Inferior parietal cortex (tissue), 1 donor: ENCODE measurements at regions not wholly inside any gene's neighbourhood (a gene's known extent, or its start where the extent isn't known, plus 50 kb on each side); places are given as distances from the start of the nearest gene placed in this dataset.
"Not testable (repeated sequence)": the region's sequence is repeated elsewhere in the genome, so short reads cannot be mapped to it uniquely, and the experiment has no call there.

Source experiments
- DNase-seq: peaks from one replicate; pipeline ENCODE4 v3.0.0-alpha.2; 2016; ENCODE audit errors: extremely low spot score

DNA sequence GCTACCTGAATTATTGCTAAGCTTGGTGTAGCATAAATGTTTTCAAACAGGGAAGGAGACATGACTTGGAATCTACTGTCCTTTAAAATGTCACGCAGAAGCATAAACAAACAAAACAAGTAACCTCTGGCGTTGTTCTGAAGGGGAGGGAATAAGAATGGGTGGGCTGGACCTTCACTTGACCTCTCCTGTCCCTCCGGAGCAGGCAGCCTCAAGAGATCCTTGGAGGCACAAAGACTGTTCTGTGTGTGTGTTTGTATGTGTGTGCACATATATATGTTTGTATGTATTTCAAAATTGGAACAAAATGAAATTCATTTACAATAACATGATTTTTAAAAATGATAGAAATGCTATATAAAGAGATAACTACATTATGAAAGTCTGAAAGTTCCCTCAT lies 91.3 kb upstream of the DCLK2 start:
- DNase-seq: no peak

- DNase-seq: no peak
These were observed 90.7 kb upstream of the DCLK2 start for GRCh38 chr4:149987330-149988086.

DNA sequence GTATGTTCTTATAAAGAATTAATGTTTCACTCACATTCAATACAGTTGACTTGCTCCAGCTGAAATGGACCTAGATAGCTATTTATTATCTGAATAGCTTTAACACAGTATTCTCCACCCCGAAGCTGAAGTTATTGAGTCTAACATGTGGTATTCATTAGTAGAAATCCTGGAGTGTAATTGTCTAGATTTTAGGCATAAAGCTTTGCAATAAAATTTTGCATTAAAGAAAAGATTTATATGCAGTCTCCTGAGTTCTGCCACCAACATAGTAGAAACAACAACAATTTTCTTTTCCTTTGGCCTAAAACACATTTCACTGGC lies 90.2 kb upstream of the DCLK2 start:
- no peak for DNase-seq

GRCh38 chr4:149993030-149993429 lies 85.2 kb upstream of the DCLK2 start:
- DNase-seq: no peak

DNA sequence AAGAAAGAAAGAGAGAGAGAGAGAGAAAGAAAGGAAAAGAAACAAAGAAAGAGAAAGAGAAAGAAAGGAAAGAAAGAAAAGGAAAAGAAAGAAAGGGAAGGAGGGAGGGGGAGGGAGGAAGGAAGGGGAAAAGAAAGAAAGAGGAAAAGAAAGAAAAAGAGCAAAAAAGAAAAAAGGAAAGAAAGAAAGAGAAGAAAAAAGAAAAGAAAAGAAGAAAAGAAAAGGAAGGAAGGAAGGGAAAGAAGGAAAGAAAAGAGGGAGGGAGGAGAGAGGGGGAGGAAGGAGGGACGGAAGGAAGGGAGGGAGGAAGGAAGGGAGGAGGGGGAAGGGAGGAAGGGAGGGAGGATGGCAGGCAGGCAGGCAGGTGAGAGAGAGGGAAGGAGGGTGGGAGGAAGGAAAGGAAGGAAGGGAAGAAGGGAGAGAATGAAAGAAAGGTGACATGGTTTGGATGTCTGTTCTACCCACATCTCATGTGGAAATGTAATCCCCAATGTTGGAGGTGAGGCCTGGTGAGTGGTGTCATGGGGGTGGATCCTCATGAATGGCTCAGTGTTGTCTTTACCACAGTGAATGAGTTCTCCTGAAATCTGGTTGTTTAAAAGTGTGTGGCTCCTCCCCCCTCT lies 83.0 kb upstream of the DCLK2 start:
- DNase-seq: no peak

DNA sequence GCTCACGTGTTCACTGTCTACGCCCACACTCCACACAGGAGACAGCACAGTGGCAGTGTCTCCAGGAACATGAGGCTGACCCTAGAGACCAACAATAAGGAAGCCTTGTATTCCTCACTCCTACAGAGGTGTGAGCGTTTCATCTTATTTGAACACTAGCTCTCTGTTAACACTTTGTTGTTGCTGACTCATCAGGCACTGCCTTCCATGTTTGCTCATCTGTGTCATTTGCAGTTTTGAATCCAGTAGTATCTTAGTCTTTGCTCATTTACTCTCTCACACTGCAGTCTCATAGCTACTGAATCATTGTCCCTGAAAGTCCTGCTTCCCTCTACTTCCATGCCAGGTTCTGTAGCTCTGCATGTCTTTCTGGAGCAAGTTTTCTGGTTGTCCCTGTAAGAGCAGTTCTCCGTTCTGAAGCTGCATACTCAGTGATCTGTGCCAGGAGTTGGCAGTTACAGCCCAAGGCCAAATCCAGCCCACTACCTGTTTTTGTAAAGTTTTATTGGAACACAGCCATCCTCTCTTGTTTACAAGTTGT lies 80.3 kb upstream of the DCLK2 start:
- peak; percentile 31 for DNase-seq

GRCh38 chr4:149999485-150000074 lies 78.7 kb upstream of the DCLK2 start:
- DNase-seq: peak; percentile 71

DNA sequence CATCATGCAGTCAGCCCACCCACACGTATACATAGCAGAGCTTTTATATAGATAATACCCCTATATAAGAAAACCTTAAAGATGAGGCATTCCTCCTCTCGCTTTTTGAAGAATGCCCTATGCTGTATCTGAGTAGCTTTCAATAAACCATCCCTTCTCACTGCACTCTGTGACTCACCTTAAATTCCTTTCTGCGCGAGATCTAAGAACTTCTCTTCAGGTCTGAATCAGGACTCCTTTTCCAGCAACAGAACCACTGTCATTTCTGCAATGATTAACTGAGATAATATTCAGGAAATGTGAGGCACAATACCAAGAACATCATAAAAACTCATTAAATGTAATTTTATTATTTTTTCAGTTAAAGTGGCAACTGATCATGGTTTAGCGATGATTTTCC lies 76.4 kb upstream of the DCLK2 start:
- DNase-seq: no peak

DNA sequence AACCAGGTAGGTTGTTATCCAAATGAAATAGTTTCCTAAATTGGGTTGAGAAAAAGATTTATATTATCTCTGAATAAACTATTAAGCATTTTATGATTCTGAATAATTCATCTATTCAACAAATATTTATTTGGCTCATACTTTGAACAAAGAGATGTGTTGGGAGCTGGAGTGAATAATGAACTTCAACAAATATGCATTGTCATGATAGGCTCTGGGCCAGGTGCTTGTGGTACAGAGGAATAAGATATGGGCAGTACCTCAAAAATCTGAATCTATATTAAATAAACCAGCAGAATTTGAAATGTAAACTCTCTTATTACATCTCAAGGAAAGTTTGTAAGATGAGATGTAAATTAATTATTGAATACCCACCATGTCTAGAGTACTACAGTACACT lies 75.7 kb upstream of the DCLK2 start:
- no peak for DNase-seq

DNA sequence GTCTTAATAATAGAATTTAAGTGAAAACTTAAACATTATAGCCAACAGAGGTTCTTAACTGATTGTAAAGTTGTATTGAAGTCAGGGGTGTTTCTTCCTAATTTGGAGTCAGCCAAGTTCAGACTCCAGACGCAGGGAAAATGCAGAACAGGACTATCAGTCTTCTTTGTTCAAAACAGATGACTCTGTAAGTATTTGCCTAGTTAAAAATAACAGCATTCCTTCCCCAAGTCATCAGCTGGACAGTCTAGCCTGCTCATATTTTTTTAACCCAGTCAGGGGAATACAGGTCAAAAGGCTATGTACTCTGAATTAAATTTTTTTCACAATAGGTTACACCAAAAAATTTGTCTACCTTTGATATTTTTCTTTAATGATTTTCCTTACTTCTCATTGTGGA lies 73.8 kb upstream of the DCLK2 start:
- no peak for DNase-seq

GRCh38 chr4:150005537-150005936 lies 72.7 kb upstream of the DCLK2 start:
- no peak for DNase-seq

GRCh38 chr4:150006197-150006596 lies 72.0 kb upstream of the DCLK2 start:
- no peak for DNase-seq

GRCh38 chr4:150007512-150007911 lies 70.7 kb upstream of the DCLK2 start:
- DNase-seq: no peak

GRCh38 chr4:150008546-150008945 lies 69.7 kb upstream of the DCLK2 start:
- no peak for DNase-seq

- DNase-seq: no peak
These were observed 68.7 kb upstream of the DCLK2 start for GRCh38 chr4:150009533-150009932.

- DNase-seq: peak; percentile 80
These were observed 67.6 kb upstream of the DCLK2 start for GRCh38 chr4:150010525-150011126.

GRCh38 chr4:150012851-150013360 lies 65.3 kb upstream of the DCLK2 start:
- no peak for DNase-seq

DNA sequence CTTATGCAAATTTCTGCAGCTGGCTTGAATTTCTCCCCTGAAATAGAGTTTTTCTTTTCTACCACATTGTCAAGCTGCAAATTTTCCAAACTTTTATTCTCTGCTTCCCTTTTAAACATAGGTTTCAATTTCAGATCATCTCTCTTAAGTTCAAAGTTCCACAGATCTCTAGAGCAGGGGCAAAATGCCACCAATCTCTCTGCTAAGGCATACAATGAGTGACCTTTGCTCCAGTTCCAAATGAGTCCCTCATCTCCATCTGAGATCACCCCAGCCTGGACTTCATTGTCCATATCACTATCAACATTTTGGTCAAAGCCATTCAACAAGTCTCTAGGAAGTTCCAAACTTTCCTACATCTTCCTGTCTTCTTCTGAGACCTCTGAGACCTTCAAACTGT lies 62.3 kb upstream of the DCLK2 start:
- DNase-seq: not testable (repeated sequence)

DNA sequence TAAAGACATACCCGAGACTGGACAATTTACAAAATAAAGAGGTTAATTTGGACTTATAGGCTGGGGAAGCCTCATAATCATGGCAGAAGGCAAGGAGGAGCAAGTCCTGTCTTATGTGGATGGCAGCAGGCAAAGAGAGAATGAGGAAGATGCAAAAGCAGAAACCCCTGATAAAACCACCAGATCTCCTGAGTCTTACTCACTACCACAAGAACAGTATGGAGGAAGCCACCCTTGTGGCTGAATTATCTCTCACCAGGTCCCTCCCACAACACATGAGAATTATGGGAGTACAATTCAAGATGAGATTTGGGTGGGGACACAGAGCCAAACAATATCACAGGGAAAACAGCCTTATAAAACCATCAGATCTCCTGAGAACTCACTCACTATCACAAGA lies 61.6 kb upstream of the DCLK2 start:
- not testable (repeated sequence) for DNase-seq

- DNase-seq: no peak
These were observed 60.0 kb upstream of the DCLK2 start for GRCh38 chr4:150018257-150018656.

DNA sequence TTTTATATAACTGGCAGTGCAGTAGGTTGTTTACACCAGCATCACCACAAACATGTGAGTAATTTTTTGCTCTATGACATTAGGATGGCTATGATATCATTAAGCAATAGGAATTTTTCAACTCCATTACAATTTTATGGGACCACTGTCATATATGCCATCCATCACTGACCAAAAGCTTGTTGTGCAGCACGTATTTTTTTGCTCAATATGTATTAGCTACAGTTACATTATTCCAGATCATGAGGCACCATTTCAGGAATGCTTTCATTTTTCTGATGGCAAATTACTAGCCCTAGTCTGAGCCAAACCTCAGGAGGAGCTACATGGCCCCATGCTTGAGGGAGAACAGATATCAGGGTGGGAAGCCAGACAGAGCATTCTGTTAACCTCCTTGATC lies 56.8 kb upstream of the DCLK2 start:
- no peak for DNase-seq

DNA sequence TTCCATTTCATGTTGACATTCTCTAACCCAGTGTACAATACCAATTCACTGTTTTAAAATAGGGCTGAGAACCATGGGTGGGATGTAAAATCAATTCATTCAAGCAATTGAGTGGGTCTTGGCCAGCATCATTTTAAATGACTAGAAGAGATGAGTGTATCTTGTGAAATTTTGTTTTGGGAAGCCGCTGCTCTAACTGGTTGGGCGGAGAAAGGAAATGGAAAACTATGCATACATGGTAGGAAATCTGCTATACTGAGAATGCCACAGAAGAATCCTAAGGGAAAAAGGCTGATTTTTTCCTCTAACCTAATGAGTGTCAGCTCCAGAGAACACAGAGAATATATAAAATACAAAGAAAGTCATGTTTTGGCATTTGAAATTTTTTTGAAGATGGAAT lies 54.8 kb upstream of the DCLK2 start:
- DNase-seq: no peak
